HepG2 (cell line): ENCODE measurements at regions not wholly inside any gene's neighbourhood (a gene's known extent, or its start where the extent isn't known, plus 50 kb on each side); places are given as distances from the start of the nearest gene placed in this dataset.

ENCODE experiments used
- GABPA ChIP-seq, 2 experiments: IDR thresholded peaks; 2 replicates each; pipeline ENCODE4 v1.6.1; 2011 to 2016; ENCODE audit warnings: low read depth in 2 of 2, low read length in 1 of 2, missing biosample characterization in 1 of 2, missing genetic modification characterization in 1 of 2
- HDAC6 ChIP-seq: fragments of 200-600 bp; sonication (generic); IDR thresholded peaks from 2 replicates; pipeline ENCODE4 v1.7.0; 2017; ENCODE audit warnings: mild to moderate bottlenecking, antibody characterized with exemption, low read length, low read depth
- HMG20B ChIP-seq: conservative IDR thresholded peaks from 2 replicates; pipeline ENCODE4 v1.6.1; 2016; ENCODE audit warnings: missing genetic modification reagents, missing compliant biosample characterization
- ISL2 ChIP-seq: sonication (generic); formaldehyde crosslinking; IDR thresholded peaks from 2 replicates; pipeline ENCODE4 v1.5.0; 2020; ENCODE audit warnings: missing genetic modification reagents
- KLF15 ChIP-seq: sonication (generic); formaldehyde crosslinking; IDR thresholded peaks from 2 replicates; pipeline ENCODE4 v1.8.1; 2023; ENCODE audit warnings: borderline replicate concordance, mild to moderate bottlenecking, inconsistent platforms, missing genetic modification reagents, mixed read lengths
- TF ChIP-seq, protein P1 (sequence below): sonication (generic); formaldehyde crosslinking; IDR thresholded peaks from 2 replicates; pipeline ENCODE4 v1.5.0; 2020; ENCODE audit warnings: mild to moderate bottlenecking, missing genetic modification reagents, moderate library complexity
- TF ChIP-seq, protein P2 (sequence below): sonication (generic); formaldehyde crosslinking; IDR thresholded peaks from 2 replicates; pipeline ENCODE4 v1.4.0; 2020; ENCODE audit warnings: missing genetic modification reagents, mild to moderate bottlenecking, borderline replicate concordance

DNA sequence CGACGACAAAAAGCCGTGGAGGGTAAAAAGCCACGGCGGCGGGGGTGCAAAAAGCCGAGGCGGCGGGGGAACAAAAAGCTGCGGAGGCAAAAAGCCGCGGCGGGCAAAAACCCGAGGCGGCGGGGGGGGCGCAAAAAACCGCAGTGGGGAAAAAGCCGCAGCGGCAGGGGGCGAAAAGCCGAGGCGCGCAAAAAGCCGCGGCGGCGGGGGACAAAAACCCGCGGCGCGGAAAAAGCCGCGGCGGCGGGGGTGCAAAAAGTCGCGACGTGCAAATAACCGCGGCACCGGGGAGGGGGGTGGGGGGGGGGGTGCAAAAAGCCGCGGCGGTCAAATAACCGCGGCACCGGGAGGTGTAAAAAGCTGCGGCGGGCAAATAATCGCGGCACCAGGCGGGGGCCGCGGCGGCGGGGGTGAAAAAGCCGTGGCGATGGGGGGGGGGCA, 511.5 kb downstream of the FOXD4L5 start:
- TF ChIP-seq ISL2 = no peak
- no peak for TF ChIP-seq KLF15 (CRISPR knock-in tag)
- TF ChIP-seq, protein P1, sequence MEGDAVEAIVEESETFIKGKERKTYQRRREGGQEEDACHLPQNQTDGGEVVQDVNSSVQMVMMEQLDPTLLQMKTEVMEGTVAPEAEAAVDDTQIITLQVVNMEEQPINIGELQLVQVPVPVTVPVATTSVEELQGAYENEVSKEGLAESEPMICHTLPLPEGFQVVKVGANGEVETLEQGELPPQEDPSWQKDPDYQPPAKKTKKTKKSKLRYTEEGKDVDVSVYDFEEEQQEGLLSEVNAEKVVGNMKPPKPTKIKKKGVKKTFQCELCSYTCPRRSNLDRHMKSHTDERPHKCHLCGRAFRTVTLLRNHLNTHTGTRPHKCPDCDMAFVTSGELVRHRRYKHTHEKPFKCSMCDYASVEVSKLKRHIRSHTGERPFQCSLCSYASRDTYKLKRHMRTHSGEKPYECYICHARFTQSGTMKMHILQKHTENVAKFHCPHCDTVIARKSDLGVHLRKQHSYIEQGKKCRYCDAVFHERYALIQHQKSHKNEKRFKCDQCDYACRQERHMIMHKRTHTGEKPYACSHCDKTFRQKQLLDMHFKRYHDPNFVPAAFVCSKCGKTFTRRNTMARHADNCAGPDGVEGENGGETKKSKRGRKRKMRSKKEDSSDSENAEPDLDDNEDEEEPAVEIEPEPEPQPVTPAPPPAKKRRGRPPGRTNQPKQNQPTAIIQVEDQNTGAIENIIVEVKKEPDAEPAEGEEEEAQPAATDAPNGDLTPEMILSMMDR = no peak
- TF ChIP-seq GABPA (IDR thresholded peaks at IDR 0.05; ENCODE audit: low read depth, low read length) = no peak
- TF ChIP-seq GABPA (CRISPR knock-in tag; IDR thresholded peaks at IDR 0.05; ENCODE audit: low read depth) = no peak
- no peak for TF ChIP-seq HDAC6
- TF ChIP-seq, protein P2, sequence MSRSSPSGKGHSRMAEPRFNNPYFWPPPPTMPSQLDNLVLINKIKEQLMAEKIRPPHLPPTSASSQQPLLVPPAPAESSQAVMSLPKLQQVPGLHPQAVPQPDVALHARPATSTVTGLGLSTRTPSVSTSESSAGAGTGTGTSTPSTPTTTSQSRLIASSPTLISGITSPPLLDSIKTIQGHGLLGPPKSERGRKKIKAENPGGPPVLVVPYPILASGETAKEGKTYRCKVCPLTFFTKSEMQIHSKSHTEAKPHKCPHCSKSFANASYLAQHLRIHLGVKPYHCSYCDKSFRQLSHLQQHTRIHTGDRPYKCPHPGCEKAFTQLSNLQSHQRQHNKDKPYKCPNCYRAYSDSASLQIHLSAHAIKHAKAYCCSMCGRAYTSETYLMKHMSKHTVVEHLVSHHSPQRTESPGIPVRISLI (CRISPR knock-in tag) = no peak
- TF ChIP-seq HMG20B (CRISPR knock-in tag) = no peak
